ENCODE measurements at regions not wholly inside any gene's neighbourhood (a gene's known extent, or its start where the extent isn't known, plus 50 kb on each side); places are given as distances from the start of the nearest gene placed in this dataset.

DNA sequence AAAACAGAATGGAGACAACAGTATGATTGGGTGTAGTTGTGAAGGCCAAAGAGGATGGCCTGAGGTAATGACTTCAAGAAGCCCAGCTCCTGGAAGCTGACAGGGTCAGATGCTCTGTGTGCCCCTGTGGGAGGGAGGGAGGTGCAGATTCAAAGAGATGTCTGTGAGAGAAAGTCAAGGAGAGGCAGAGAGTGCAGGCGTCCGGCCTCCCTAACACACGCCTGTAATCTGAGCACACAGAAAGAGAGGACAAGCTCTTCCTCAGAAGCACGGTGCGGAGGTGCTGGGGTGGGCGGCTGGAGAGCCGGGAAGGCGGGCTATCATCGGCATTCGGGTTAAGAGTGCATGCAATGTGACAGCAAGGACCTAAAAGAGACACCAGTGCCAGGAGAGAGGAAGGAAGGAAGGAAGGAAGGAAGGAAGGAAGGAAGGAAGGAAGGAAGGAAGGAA lies 238.2 kb upstream of the HES1 start:
- DNase-seq (ENCODE audit: low read depth in 4 of 4, low spot score in 3 of 4), result no peak

DNA sequence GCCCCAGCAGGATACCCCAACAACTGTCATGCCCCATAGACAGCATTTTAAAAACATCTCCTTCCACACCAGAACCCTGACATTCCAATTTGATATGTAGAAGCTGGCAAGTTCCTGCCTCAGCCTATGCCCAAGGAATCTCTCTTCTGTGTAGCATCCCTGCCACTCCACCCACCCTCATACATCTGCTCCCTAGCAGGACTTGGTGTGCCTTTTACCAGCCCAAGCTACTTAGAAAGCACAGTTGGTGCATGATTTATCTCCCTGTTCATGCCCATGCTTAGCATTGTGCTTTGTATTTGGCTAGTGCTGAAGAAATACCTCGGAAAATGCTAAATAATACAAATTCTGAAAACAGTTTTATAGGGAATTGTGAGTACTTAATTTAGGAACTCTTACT lies 236.9 kb upstream of the HES1 start:
- no peak for DNase-seq (ENCODE audit: low read depth in 4 of 4, low spot score in 3 of 4)

DNA sequence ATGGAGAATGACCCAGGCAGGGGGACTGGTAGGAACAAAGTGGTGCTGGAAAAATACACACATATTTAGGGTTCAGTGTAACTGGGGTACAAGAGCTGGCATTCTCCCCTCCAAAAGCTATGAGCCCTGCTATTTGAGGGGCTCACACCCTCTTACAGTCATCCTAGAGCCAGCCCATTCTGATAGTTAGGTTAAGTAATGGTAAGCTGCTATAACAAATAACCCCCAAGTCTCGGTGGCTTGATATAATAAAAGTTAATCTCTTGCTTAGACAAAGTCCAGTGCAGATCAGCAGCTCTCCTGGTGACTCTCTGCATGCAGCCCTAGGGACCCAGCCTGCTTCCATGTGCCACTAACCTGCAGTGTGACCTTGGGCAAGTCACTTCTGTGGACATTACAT lies 234.9 kb upstream of the HES1 start:
- no peak for DNase-seq (ENCODE audit: low read depth in 4 of 4, low spot score in 3 of 4)

DNA sequence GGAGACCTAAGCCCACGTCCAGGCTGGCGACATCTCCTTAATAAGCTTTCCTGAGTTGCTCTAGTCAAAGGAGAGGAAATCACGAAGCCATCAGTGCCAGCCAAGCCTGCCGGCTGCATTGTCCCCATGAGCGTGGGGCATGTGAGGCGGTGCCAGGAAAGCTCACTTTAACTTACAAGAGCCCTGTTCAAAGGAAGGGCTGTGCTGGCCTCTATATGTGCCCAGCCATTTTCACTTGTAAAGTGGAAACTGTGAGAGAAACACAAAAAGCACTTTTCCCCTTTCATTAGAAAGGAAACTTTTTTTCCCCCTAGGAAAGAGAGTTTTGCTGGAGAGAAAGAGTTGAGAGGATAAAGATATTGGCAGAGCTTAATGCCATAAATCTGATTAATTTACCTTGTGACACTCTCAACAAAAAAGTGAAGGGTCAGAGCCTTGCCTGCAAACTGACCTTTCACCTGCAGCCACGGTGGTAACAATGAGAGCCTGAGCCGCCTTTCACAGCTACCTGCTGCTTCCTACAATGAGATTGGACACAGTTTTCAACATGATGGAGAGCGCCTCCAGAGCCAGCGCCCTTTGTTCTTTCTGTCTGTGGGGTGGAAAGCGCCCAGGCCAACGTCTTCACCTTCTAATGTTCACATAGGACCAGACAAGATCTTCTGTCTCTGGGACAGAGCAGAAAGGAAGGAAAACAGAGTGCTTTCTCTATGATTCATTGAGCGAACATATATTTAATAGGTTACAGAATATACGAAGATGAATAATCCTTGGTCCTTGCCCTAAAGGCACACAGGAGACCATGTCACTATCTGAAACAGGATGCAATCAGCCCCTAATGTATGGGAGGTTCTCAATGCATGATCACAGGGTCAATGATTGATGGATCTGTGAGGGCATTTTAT lies 233.1 kb upstream of the HES1 start:
- DNase-seq (ENCODE audit: low read depth in 4 of 4, low spot score in 3 of 4), result no peak

DNA sequence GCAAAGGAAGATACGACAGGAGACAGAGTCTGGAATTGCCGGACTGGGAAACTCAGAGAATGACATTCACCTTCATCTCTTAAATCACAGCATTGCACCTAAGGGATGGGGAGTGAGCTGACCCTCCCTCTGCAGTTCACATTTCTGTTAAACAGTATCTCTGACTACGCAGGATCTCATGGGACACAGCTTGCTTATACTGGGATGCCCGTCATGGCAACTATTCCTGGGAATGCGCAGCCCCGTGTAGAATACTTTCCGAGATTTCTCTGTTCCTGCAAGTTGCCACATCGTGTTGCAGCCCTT lies 232.5 kb upstream of the HES1 start:
- no peak for DNase-seq (ENCODE audit: low read depth in 4 of 4, low spot score in 3 of 4)

DNA sequence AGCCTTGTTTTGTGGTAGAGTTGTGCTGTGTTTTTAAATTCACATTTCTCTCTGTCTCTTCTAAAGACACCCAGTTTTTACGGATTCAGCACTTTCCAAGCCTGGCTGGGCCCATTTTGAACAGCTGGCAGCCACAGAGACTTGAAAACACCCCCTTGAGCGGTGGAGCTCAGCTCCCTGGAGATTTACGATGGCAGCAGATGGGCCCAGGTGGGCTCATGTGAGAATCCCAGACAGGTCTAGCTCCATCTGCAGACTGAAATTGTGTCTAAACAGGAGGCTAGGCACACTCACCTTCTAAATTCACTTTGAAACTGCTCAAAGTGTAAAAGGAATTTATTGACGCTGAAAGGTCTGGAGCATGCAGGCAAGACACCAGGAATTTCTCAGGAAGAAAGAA lies 232.0 kb upstream of the HES1 start:
- no peak for DNase-seq (ENCODE audit: low read depth in 4 of 4, low spot score in 3 of 4)

DNA sequence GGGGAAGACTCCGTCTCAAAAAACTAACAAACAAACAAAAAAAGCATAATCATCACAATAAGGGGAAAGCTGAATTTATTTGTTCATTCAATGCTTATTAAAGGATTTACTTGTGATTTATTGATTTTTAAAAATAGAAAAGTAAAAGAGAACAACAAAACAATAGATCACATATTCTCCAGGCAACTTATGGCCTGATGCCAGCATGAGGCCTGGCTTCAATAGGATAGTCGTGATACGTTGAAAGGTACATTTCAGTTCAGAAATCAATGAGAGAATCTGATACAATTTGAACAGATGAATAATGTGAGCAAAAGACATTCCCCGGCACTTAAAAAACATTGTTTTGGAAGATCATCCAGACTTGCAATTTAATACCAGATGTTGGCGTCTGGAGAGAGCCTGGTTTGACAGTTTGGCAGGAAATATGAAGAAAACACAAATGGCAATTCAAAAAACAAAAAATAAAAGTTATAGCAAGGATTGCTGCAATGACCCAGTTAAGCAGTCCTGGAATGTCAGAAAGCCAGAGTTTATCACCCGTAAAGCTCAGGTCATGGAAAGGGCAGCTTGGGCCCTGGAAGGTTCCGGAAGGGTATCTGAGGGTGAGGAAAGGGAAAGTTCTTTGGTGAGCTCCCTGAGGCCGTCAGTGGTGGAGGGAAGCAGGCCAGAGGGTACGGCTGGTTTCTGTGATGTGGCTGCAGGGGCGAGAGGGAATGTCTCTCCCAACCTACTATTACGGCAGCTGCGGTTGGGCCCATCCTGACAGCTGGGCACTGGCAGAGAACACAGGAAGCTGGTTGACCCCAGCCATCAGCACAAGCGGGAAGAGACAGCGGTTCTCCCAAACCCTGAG lies 230.2 kb upstream of the HES1 start:
- no peak for DNase-seq (ENCODE audit: low read depth in 4 of 4, low spot score in 3 of 4)

DNA sequence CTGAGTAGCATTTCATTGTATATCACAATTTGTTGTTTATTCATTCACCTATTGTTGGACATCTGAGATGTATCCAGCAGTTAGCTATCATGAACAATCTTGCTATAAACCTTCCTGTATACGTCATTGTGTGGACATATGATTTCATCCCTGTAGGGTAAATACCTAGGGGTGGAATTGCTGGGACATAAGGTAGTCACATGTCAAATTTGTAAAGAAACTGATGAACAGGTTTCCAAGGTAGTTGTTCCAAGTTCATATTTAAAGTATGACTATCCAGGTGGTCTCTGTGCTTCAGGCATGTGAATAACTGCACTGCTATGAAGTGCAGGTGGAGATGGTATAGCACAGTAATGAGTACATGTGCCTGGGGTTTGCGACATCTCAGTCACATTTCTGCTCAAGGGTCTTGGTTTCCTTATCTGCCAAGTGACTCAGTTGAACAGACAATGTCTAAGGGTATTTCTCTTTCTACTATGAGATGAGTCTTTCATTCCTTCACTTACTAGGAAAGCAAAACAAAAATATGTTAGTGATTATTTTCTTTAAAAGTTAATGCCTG lies 229.0 kb upstream of the HES1 start:
- DNase-seq (ENCODE audit: low read depth in 4 of 4, low spot score in 3 of 4), result no peak

DNA sequence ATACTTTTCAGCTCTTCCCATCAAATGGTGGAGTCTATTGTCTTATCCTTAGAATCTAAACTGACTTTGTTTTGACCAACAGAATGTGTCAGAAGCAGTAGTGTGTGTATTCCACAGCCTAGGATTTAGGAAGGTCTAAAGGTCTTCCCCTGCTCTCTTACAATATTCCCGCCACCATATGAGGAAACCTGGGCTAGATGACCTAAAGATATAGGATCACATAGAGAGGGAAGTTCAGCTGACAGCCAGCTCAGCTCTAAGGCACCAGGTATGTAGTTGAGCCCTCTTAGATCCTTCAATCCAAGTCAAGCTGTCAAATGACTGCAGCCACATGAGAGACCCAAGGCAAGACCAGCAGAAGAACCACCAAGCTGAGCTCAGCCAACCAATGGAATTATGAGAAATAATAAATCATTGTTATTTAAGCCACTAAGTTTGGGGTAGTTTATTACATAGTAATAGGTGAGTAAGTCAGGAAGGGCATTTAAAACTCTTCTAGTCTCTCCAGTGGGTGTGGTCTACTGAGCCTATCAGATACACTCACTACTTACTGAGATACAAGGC lies 227.7 kb upstream of the HES1 start:
- no peak for DNase-seq (ENCODE audit: low read depth in 4 of 4, low spot score in 3 of 4)

DNA sequence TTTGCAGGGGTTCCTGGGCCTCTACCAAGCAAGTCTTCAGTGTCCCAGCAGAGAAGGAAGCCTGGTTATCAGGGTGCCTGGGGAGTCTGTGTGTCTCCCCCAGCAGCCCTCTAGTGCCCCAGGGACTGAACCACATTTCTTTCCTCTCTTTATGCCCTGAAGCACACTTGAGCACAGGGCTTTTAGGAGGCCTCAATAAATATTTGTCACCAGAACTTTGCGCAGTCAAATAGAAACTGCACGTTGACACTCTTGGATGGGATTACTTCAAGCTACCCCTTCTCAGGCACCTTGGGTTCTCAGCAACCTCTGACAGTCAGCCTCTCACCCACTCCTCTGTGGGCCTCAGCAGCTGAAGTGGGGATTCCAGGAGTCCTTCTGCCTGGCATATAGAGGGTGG lies 226.6 kb upstream of the HES1 start:
- no peak for DNase-seq (ENCODE audit: low read depth in 4 of 4, low spot score in 3 of 4)

DNA sequence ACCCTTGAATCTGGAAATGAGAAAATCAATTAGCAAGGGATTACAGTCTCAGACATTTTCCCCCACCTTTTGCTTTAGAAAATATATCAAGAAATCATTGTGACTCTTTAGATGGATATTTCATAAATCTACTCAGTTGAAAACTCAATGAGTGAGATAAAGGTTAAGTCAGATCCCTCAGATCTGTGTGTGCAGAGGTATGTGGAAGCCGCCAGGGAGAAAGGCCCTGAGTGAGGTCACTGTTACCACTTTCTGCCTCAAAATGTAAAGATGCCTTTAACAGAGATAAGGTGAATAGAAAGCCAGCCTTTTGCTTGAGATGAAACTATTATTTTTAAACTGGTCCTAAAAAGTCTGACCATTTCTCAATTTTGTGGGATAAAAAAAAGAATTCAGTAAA lies 225.6 kb upstream of the HES1 start:
- no peak for DNase-seq (ENCODE audit: low read depth in 4 of 4, low spot score in 3 of 4)

DNA sequence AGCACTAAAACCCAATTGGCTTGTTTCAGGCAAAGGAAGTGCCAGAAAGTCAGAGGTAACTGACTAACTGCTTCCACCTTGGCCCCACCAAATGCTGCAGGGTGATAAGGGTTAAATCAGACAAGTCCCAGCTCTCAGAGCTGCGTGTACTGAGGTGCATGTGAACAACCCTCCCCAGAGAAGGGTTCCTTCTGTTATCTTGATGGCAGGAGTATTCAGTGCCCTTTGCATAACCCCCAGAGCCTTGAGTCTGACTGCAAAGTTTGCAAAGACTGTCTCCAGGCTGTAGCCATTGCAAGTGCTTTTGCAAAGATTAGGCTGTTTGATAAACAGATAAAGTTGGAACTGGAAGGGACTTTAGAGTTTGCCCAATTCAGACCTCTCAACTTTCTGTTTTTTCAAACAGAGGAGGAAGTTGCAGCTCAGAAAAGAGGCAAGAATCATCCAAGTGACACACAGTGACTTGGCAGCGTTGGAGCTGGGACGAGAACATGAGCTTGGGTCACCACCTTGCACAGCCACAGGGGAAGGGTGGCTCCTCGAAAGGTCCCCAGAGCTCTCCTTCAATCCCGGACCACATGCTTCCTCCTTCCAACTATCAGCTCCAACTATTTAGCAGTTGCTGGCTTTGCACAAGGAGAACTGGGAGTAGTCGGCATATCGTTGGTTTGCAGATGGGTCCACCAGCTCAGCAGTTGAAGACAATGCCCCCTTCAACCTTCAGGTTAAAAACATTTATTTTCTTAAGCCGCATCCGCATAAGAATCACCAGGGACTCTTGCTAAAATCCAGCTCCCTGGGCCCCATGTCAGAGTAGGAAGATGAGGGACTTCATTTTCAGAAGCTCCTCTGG lies 224.8 kb upstream of the HES1 start:
- no peak for DNase-seq (ENCODE audit: low read depth in 4 of 4, low spot score in 3 of 4)

DNA sequence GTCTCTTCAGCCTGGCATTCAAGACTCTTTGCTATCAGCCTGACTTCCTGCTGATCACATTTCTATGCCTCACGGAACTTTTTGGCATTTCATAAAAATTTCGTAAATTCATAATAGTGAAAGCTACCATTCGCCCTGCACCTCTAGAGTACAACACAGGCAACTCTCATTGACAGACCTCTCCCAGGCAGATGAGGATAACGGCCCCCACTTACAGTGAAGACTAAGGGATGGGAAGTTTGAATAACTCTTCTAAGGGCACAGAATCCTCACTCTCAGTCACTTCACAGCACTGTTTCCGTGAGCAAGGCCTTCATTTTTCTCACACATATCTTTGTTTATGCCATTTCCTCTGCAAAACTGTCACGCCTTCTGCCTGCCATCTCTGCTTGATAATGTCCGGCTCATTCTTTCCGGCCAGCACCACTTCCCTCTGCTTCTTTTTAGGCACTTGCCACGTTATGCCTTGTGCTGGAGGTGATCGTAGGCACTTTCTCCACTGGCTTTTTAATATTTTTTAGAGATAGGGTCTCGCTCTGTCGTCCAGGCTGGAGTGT lies 224.1 kb upstream of the HES1 start:
- no peak for DNase-seq (ENCODE audit: low read depth in 4 of 4, low spot score in 3 of 4)

DNA sequence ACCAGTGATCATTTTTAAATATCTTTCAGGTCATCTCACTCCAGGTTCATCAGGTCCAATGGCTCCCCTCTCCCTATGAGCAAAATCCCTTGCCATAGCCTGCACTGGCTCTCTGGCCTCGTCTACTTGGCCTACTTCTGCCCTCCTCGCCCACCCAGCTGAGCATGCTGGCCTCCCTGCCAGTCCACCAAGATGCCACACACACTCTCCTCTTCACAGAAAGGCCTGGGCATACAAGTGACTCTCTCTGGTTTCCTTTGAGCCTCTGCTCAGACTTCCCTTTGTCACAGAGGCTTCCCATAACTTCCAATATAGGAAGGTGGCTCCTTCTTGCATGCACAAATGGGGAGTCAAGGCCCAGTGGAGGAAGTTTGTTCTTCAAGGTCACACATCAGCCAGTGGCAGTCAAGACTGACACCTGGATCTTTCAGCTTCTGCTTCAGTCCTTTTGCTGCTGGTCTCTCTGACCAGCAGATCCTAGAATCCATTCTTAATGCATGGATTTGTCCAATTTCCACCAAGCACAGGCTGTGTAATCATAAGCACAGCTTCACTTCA lies 223.2 kb upstream of the HES1 start:
- no peak for DNase-seq (ENCODE audit: low read depth in 4 of 4, low spot score in 3 of 4)

DNA sequence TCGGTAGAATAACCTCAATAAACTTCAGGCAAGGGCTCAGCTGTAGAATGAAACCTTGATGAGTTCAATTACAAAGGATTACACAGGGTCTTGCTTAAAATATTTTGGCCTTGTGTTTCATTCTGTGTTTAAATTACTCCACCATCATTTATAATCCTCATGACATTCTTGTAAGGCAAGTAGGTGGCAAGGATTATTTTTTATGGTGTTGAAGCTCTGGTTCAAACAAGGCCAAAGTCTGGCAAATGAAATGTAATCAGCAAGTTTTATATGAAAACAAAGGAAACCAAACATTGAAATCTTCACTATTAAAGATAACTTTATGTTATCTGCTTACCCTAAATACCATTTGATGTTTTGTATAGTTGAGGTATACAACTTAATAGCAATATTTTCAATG lies 221.3 kb upstream of the HES1 start:
- no peak for DNase-seq (ENCODE audit: low read depth in 4 of 4, low spot score in 3 of 4)

DNA sequence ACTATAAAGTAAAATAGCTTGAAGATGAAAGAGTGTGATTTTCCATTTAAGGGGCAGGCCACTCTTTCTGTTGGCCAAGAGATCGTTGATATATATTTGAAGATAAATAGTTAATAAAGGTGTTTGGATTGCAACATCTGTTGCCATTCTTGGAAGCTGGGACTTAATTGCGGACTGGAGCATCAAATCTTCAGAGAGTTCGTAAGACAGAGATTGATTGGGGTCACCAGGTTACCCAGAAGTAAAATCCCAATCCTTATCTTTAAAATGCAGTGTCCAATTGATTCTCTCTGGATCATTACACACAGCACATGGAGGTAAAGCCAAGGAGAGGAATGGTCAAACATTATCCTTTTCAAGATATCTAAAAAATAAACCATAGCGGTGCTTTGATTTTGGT lies 220.8 kb upstream of the HES1 start:
- no peak for DNase-seq (ENCODE audit: low read depth in 4 of 4, low spot score in 3 of 4)

DNA sequence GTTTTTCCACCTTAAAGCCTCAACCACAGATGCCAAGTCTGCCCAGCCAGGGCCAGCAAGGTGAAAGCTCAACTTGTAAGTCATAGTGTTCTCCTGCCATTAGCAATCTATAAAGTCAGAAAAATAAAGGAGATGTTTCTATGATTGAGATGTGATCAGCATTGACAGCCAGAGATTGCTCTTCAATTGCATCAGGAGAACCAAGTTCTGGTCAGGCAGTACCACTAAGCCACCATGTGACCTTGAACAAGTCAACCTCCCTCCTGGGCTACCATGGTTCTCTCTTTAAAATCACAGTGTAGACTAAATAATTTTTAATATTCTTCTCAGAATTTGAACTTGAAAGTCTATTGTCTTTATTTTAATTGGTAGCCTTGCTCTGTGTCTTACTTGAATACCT lies 220.3 kb upstream of the HES1 start:
- no peak for DNase-seq (ENCODE audit: low read depth in 4 of 4, low spot score in 3 of 4)

DNA sequence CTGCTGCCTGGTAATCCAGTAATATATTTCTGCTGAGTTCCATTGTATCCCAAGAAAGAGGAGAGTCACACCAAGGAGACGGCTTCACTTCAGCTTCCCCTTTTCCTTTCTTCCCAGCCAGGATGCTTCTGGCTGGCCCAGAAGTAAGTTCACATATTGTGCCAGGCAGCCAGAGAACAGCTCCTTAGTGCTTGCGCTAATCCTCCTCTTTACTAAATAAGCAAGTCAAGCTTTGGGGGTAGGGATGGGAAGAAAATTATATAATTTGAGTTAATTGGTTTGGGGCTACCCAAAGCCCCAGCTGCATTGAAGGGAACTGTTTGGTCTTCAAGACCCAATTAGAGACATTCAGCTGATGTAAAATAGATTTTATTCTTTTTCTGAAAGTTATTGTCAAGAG lies 218.8 kb upstream of the HES1 start:
- DNase-seq (ENCODE audit: low read depth in 4 of 4, low spot score in 3 of 4), result no peak

DNA sequence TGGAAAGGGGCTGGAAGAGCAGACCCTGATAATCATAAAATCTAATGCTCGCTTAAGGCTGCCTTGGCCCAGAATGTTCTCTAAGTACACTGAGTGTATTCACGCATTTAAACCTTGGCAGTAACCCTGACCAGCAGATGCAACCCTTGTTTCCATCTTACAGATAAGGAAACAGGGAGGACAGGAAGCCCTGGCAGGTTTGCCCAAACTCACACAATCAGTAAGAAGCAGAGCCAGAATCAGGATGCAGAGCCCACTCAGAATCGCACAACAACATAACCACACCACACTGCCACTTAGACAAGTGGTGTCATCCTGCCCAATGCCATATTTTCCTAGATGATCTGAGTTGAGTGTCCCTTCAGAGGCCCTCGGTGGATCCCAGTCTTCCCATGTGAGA lies 214.5 kb upstream of the HES1 start:
- no peak for DNase-seq (ENCODE audit: low read depth in 4 of 4, low spot score in 3 of 4)

Measured in left renal pelvis (tissue), 4 donors.